Coronary artery (tissue), 2 donors: ENCODE measurements at regions not wholly inside any gene's neighbourhood (a gene's known extent, or its start where the extent isn't known, plus 50 kb on each side); places are given as distances from the start of the nearest gene placed in this dataset.

Experiments
- DNase-seq: peaks from one replicate; pipeline ENCODE4 v3.0.0-alpha.2; 2017; ENCODE audit warnings: low spot score
- H3K27ac ChIP-seq, 2 donors: fragments of 200-600 bp; sonication (generic); one replicate each; pipeline ENCODE4 v1.5.1; 2016 to 2019
- H3K4me3 ChIP-seq: fragments of 200-600 bp; sonication (generic); 2 replicates; pipeline ENCODE4 v1.5.1; 2016; ENCODE audit warnings: mild to moderate bottlenecking, moderate library complexity
- CTCF ChIP-seq: fragments of 200-600 bp; sonication (generic); IDR thresholded peaks from one replicate; pipeline ENCODE4 v1.5.1; 2019; ENCODE audit warnings: antibody characterized with exemption

- no peak for TF ChIP-seq CTCF
- Histone ChIP-seq H3K27ac (no peak overlapping the region), H3K4me3 (no peak overlapping the region)
- no peak for DNase-seq
Observed at GRCh38 chr10:128739930-128740329, 613.7 kb upstream of the MKI67 start.

GRCh38 chr10:128741180-128741579 is 615.0 kb upstream of the MKI67 start:
- DNase-seq: no peak
- TF ChIP-seq CTCF: no peak
- H3K4me3 ChIP-seq: no peak overlapping the region
- no peak overlapping the region for H3K27ac ChIP-seq

- TF ChIP-seq CTCF: no peak
Observed at GRCh38 chr10:128741680-128742079, 615.5 kb upstream of the MKI67 start.

GRCh38 chr10:128744092-128744491 is 617.9 kb upstream of the MKI67 start:
- no peak for TF ChIP-seq CTCF
- DNase-seq: no peak
- H3K4me3 ChIP-seq: no peak overlapping the region

More at GRCh38 chr10:128741680-128742079, 615.5 kb upstream of the MKI67 start:
- DNase-seq: no peak
- Histone ChIP-seq H3K4me3 (no peak overlapping the region), H3K27ac (no peak overlapping the region)

GRCh38 chr10:128744811-128745305 is 618.6 kb upstream of the MKI67 start:
- no peak for DNase-seq
- Histone ChIP-seq H3K27ac (no peak overlapping the region), H3K4me3 (no peak overlapping the region)
- TF ChIP-seq CTCF: no peak

More at GRCh38 chr10:128744092-128744491, 617.9 kb upstream of the MKI67 start:
- H3K27ac ChIP-seq: no peak overlapping the region

- DNase-seq: no peak
- Histone ChIP-seq H3K27ac (no peak overlapping the region), H3K4me3 (no peak overlapping the region)
- no peak for TF ChIP-seq CTCF
Observed at GRCh38 chr10:128747582-128748346, 621.5 kb upstream of the MKI67 start.

- no peak for TF ChIP-seq CTCF
- DNase-seq: no peak
- H3K27ac ChIP-seq: no peak overlapping the region
- H3K4me3 ChIP-seq: no peak overlapping the region
Observed at GRCh38 chr10:128751284-128751683, 625.1 kb upstream of the MKI67 start.
